IMR-90 (cell line): ENCODE measurements at regions not wholly inside any gene's neighbourhood (a gene's known extent, or its start where the extent isn't known, plus 50 kb on each side); places are given as distances from the start of the nearest gene placed in this dataset.

ENCODE experiments used
- ATAC-seq: fragments of 200-7000 bp; cut with Tn5 transposase; 2 replicates; pipeline ENCODE4 v1.9.1; 2020; ENCODE audit warnings: low read depth, mild to moderate bottlenecking, moderate library complexity
- BruUV-seq: library from RNA; stranded (reverse); fragments of 400-500 nt; replicated peaks from 2 replicates; lab custom pipeline; 2021; lab: Mats Ljungman, UMichigan
- CTCF ChIA-PET: fragments of 300-600 bp; formaldehyde crosslinking; extraction: SDS; loops from one replicate; lab custom pipeline; 2021; ENCODE audit warnings: antibody characterized with exemption; lab: Yijun Ruan, JAX
- POLR2A ChIA-PET: fragments of 300-600 bp; sonication (Branson Sonifier 250); formaldehyde crosslinking; loops from one replicate; lab custom pipeline; 2022; ENCODE audit warnings: antibody characterized with exemption; ENCODE audit not compliant: unreplicated experiment; lab: Charles Lee
- DNase-seq: peaks from one replicate; pipeline ENCODE4 v3.0.0; 2013
- H2AFZ ChIP-seq: replicated peaks from 2 replicates; pipeline ENCODE3; 2013; ENCODE audit warnings: low read length, mild to moderate bottlenecking; ENCODE audit not compliant: poor library complexity
- H2AK5ac ChIP-seq: 2 replicates; pipeline ENCODE4 v1.6.1; 2013; ENCODE audit warnings: low read depth, low read length, inconsistent platforms
- H2AK9ac ChIP-seq: replicated peaks from 2 replicates; pipeline ENCODE3; 2013; ENCODE audit warnings: mild to moderate bottlenecking, low read depth, low read length, moderate library complexity; ENCODE audit not compliant: poor library complexity
- H2BK120ac ChIP-seq: 2 replicates; pipeline ENCODE4 v1.6.1; 2013; ENCODE audit warnings: low read depth, low read length, inconsistent platforms
- H2BK15ac ChIP-seq: 3 replicates; pipeline ENCODE4 v1.6.1; 2013; ENCODE audit warnings: low read depth, low read length, inconsistent platforms
- H2BK20ac ChIP-seq: 2 replicates; pipeline ENCODE4 v1.6.1; 2013; ENCODE audit warnings: low read depth, mild to moderate bottlenecking, inconsistent platforms, low read length, moderate library complexity
- H2BK5ac ChIP-seq: 2 replicates; pipeline ENCODE4 v1.6.1; 2013; ENCODE audit warnings: mild to moderate bottlenecking, low read depth, low read length, inconsistent platforms; ENCODE audit not compliant: poor library complexity, severe bottlenecking
- H3K14ac ChIP-seq: replicated peaks from 2 replicates; pipeline ENCODE4 v1.6.1; 2013; ENCODE audit warnings: low read depth, low read length, inconsistent platforms
- H3K18ac ChIP-seq: 2 replicates; pipeline ENCODE4 v1.6.1; 2013; ENCODE audit warnings: low read depth, low read length, control low read depth
- H3K23ac ChIP-seq: 2 replicates; pipeline ENCODE4 v1.6.1; 2013; ENCODE audit warnings: low read depth, low read length, inconsistent platforms
- H3K27ac ChIP-seq: 2 replicates; pipeline ENCODE4 v1.5.1; 2013; ENCODE audit warnings: mild to moderate bottlenecking, control low read depth, low read length; ENCODE audit not compliant: insufficient read depth
- H3K27me3 ChIP-seq: 2 replicates; pipeline ENCODE4 v1.6.1; 2013; ENCODE audit warnings: low read length; ENCODE audit not compliant: control insufficient read depth, insufficient read depth
- H3K36me3 ChIP-seq: 2 replicates; pipeline ENCODE4 v1.6.1; 2013; ENCODE audit warnings: low read length, mixed read lengths; ENCODE audit not compliant: control insufficient read depth, insufficient read depth
- H3K4ac ChIP-seq: 2 replicates; pipeline ENCODE4 v1.6.1; 2013; ENCODE audit warnings: low read depth, low read length, inconsistent platforms
- H3K4me1 ChIP-seq: 2 replicates; pipeline ENCODE4 v1.6.1; 2013; ENCODE audit warnings: low read length, mixed read lengths; ENCODE audit not compliant: control insufficient read depth, insufficient read depth
- H3K4me2 ChIP-seq: 2 replicates; pipeline ENCODE4 v1.6.1; 2013; ENCODE audit warnings: low read depth, mild to moderate bottlenecking, control low read depth, low read length, moderate library complexity
- H3K4me3 ChIP-seq: 2 replicates; pipeline ENCODE4 v1.5.1; 2013; ENCODE audit warnings: low read depth, mild to moderate bottlenecking, control low read depth, low read length, moderate library complexity; ENCODE audit not compliant: insufficient read depth
- H3K56ac ChIP-seq: 2 replicates; pipeline ENCODE4 v1.6.1; 2013; ENCODE audit warnings: low read length, inconsistent platforms; ENCODE audit not compliant: insufficient read depth; ENCODE audit errors: extremely low read depth
- H3K79me1 ChIP-seq, 2 experiments: 2 replicates each; pipeline ENCODE4 v1.6.1; 2013; ENCODE audit warnings: low read length in 2 of 2, inconsistent platforms in 1 of 2, low read depth in 1 of 2
- H3K9ac ChIP-seq: 2 replicates; pipeline ENCODE4 v1.6.1; 2013; ENCODE audit warnings: low read depth, low read length, control low read depth
- H3K9me1 ChIP-seq: 2 replicates; pipeline ENCODE4 v1.6.1; 2013; ENCODE audit warnings: low read length, inconsistent platforms; ENCODE audit not compliant: insufficient read depth
- H3K9me3 ChIP-seq: 2 replicates; pipeline ENCODE4 v1.6.1; 2013; ENCODE audit warnings: low read length; ENCODE audit not compliant: control insufficient read depth, insufficient read depth
- H4K20me1 ChIP-seq: 2 replicates; pipeline ENCODE4 v1.6.1; 2013; ENCODE audit warnings: low read length, inconsistent platforms; ENCODE audit not compliant: insufficient read depth
- H4K5ac ChIP-seq: 2 replicates; pipeline ENCODE4 v1.6.1; 2013; ENCODE audit warnings: mild to moderate bottlenecking, low read depth, low read length, control low read depth
- H4K8ac ChIP-seq, 2 experiments: 2 replicates each; pipeline ENCODE4 v1.6.1; 2013; ENCODE audit warnings: low read depth in 2 of 2, low read length in 2 of 2, control low read depth in 1 of 2, inconsistent platforms in 1 of 2
- H4K91ac ChIP-seq: 2 replicates; pipeline ENCODE4 v1.6.1; 2013; ENCODE audit warnings: low read depth, low read length, inconsistent platforms; ENCODE audit not compliant: insufficient read depth
- BHLHE40 ChIP-seq: fragments of 150-350 bp; IDR thresholded peaks from 2 replicates; pipeline ENCODE4 v1.6.1; 2016; ENCODE audit warnings: mild to moderate bottlenecking, low read depth, low read length
- CEBPB ChIP-seq: IDR thresholded peaks from 2 replicates; pipeline ENCODE4 v1.6.1; 2012; ENCODE audit warnings: low read depth, low read length, improper control_type of control experiment
- CHD1 ChIP-seq: IDR thresholded peaks from 2 replicates; pipeline ENCODE4 v1.6.1; 2012; ENCODE audit warnings: low read depth, low read length, improper control_type of control experiment
- CTCF ChIP-seq: conservative IDR thresholded peaks from 2 replicates; pipeline ENCODE4 v1.5.1; 2012; ENCODE audit warnings: mild to moderate bottlenecking, low read depth, low read length, improper control_type of control experiment
- FOS ChIP-seq: fragments of 150-350 bp; IDR thresholded peaks from 2 replicates; pipeline ENCODE4 v1.6.1; 2016; ENCODE audit warnings: low read depth, low read length
- MAFK ChIP-seq: IDR thresholded peaks from 2 replicates; pipeline ENCODE4 v1.6.1; 2012; ENCODE audit warnings: low read depth, low read length, improper control_type of control experiment
- MAZ ChIP-seq: IDR thresholded peaks from 2 replicates; pipeline ENCODE4 v1.6.1; 2012; ENCODE audit warnings: low read depth, mild to moderate bottlenecking, low read length, improper control_type of control experiment, moderate library complexity, borderline replicate concordance
- MXI1 ChIP-seq: IDR thresholded peaks from 2 replicates; pipeline ENCODE4 v1.6.1; 2012; ENCODE audit warnings: low read depth, mild to moderate bottlenecking, low read length, moderate library complexity, borderline replicate concordance
- NFE2L2 ChIP-seq: fragments of 150-350 bp; IDR thresholded peaks from 2 replicates; pipeline ENCODE4 v1.6.1; 2016; ENCODE audit warnings: low read depth, mild to moderate bottlenecking, low read length
- POLR2A ChIP-seq: IDR thresholded peaks from 2 replicates; pipeline ENCODE4 v1.6.1; 2012; ENCODE audit warnings: mild to moderate bottlenecking, low read depth, low read length
- RAD21 ChIP-seq: IDR thresholded peaks from 2 replicates; pipeline ENCODE4 v1.6.1; 2012; ENCODE audit warnings: low read length, improper control_type of control experiment
- RCOR1 ChIP-seq: IDR thresholded peaks from 2 replicates; pipeline ENCODE4 v1.6.1; 2012; ENCODE audit warnings: mild to moderate bottlenecking, low read length, improper control_type of control experiment; ENCODE audit not compliant: insufficient replicate concordance
- RFX5 ChIP-seq: IDR thresholded peaks from 2 replicates; pipeline ENCODE4 v1.8.0; 2012; ENCODE audit warnings: low read depth, mild to moderate bottlenecking, low read length, moderate library complexity
- SMC3 ChIP-seq: fragments of 150-350 bp; IDR thresholded peaks from 2 replicates; pipeline ENCODE4 v1.6.1; 2016; ENCODE audit warnings: low read depth, mild to moderate bottlenecking, antibody characterized with exemption, low read length, moderate library complexity
- WGBS, 2 experiments: methylation state at CpG; one replicate each; pipeline versions ENCODE4 v1.1.5 to v1.1.7; 2013; ENCODE audit warnings: missing lambda C conversion rate in 2 of 2; ENCODE audit not compliant: insufficient read length in 1 of 2; ENCODE audit errors: extremely low coverage in 2 of 2; 5-methylcytosine and 5-hydroxymethylcytosine counted together
- dilution Hi-C: fragments of 300-500 bp; cut with HindIII; formaldehyde crosslinking; loops from one replicate; pipeline ENCODE4 v1.14.3; 2018; ENCODE audit warnings: low sequenced_read_pairs; ENCODE audit not compliant: unreplicated experiment
- in situ Hi-C: fragments of 300-500 bp; cut with MboI; formaldehyde crosslinking; loops from 3 replicates; pipeline ENCODE4 v1.14.3; 2019; ENCODE audit warnings: low sequenced_read_pairs, inconsistent platforms, mixed read lengths
- intact Hi-C: fragments of 100-400 bp; cut with micrococcal nuclease; formaldehyde crosslinking; loops from 2 replicates; pipeline ENCODE4 v1.10.0; 2022
- TF ChIP-seq, protein P1 (sequence below): fragments of 150-350 bp; IDR thresholded peaks from 2 replicates; pipeline ENCODE4 v1.6.1; 2016; ENCODE audit warnings: low read depth, mild to moderate bottlenecking, low read length, moderate library complexity, borderline replicate concordance
- TF ChIP-seq, protein P2 (sequence below): fragments of 150-350 bp; IDR thresholded peaks from 2 replicates; pipeline ENCODE4 v1.6.1; 2017; ENCODE audit warnings: mild to moderate bottlenecking, antibody characterized with exemption, low read length, low read depth

GRCh38 chr1:221416142-221416541, 325.7 kb downstream of the DUSP10 start:
- H2BK120ac ChIP-seq: no peak overlapping the region
- H3K27me3 ChIP-seq: no peaks in the 10 kb centered on the region
- no peak overlapping the region for H3K18ac ChIP-seq
- no peak overlapping the region for H4K91ac ChIP-seq
- H2BK15ac ChIP-seq: no peak overlapping the region
- H4K20me1 ChIP-seq: no peaks in the 10 kb centered on the region
- no peak overlapping the region for H3K4ac ChIP-seq
- no peak for DNase-seq
- in situ Hi-C loops (no loop called here), intact Hi-C loops (no loop called here), dilution Hi-C loops (no loop called here)
- TF ChIP-seq MXI1: no peak
- TF ChIP-seq RAD21: no peak
- no peak for TF ChIP-seq BHLHE40
- TF ChIP-seq, protein P1, sequence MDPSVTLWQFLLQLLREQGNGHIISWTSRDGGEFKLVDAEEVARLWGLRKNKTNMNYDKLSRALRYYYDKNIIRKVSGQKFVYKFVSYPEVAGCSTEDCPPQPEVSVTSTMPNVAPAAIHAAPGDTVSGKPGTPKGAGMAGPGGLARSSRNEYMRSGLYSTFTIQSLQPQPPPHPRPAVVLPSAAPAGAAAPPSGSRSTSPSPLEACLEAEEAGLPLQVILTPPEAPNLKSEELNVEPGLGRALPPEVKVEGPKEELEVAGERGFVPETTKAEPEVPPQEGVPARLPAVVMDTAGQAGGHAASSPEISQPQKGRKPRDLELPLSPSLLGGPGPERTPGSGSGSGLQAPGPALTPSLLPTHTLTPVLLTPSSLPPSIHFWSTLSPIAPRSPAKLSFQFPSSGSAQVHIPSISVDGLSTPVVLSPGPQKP: no peak
- no peak for TF ChIP-seq NFE2L2
- TF ChIP-seq CEBPB: no peak
- no peak for TF ChIP-seq RFX5
- no peak for TF ChIP-seq SMC3
- no peak for TF ChIP-seq POLR2A
- no peak for TF ChIP-seq RCOR1
- no peak for TF ChIP-seq MAZ
- TF ChIP-seq, protein P2, sequence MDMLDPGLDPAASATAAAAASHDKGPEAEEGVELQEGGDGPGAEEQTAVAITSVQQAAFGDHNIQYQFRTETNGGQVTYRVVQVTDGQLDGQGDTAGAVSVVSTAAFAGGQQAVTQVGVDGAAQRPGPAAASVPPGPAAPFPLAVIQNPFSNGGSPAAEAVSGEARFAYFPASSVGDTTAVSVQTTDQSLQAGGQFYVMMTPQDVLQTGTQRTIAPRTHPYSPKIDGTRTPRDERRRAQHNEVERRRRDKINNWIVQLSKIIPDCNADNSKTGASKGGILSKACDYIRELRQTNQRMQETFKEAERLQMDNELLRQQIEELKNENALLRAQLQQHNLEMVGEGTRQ: no peak
- TF ChIP-seq MAFK: no peak
- no peak for TF ChIP-seq FOS
- no peak for TF ChIP-seq CTCF
- no peak for TF ChIP-seq CHD1
- no peaks in the 10 kb centered on the region for H3K79me1 ChIP-seq
- ChIA-PET POLR2A (no interaction called here), CTCF (no interaction called here)
- no CpG with 5 or more reads among the region's 4 CpGs for WGBS, 2 experiments
- no peak overlapping the region for H2AK9ac ChIP-seq
- H3K4me2 ChIP-seq: no peak overlapping the region
- no peak overlapping the region for H2BK5ac ChIP-seq
- H2AK5ac ChIP-seq: no peak overlapping the region
- ATAC-seq: no peak
- BruUV-seq: no TSS peak
- H3K14ac ChIP-seq: no peak overlapping the region
- H3K9me3 ChIP-seq: no peaks in the 10 kb centered on the region
- no peak overlapping the region for H3K27ac ChIP-seq
- no peaks in the 10 kb centered on the region for H3K36me3 ChIP-seq
- no peak overlapping the region for H3K23ac ChIP-seq
- no peak overlapping the region for H3K9ac ChIP-seq
- 0 out of 2 replicates have a peak, but pooled peaks cover 9% of the 10 kb centered on the region for H3K9me1 ChIP-seq
- H2BK20ac ChIP-seq: no peak overlapping the region
- H3K4me3 ChIP-seq: no peak overlapping the region
- H4K8ac ChIP-seq: no peak overlapping the region
- no peak overlapping the region for H4K5ac ChIP-seq
- H3K56ac ChIP-seq: no peak overlapping the region
- H2AFZ ChIP-seq: no peak overlapping the region
- peaks cover 7% of the 10 kb centered on the region for H3K4me1 ChIP-seq
